Epithelial cell of prostate (primary cell): ENCODE measurements at regions not wholly inside any gene's neighbourhood (a gene's known extent, or its start where the extent isn't known, plus 50 kb on each side); places are given as distances from the start of the nearest gene placed in this dataset.
"Not testable (repeated sequence)": the region's sequence is repeated elsewhere in the genome, so short reads cannot be mapped to it uniquely, and the experiment has no call there.

ENCODE experiments used
- DNase-seq: peaks from one replicate; pipeline ENCODE4 v3.0.0-alpha.2; 2011; ENCODE audit warnings: low read depth, low spot score
- H3K27ac ChIP-seq: fragments of 450-650 bp; 2 replicates; pipeline ENCODE4 v1.5.1; 2017; ENCODE audit warnings: mild to moderate bottlenecking

DNA sequence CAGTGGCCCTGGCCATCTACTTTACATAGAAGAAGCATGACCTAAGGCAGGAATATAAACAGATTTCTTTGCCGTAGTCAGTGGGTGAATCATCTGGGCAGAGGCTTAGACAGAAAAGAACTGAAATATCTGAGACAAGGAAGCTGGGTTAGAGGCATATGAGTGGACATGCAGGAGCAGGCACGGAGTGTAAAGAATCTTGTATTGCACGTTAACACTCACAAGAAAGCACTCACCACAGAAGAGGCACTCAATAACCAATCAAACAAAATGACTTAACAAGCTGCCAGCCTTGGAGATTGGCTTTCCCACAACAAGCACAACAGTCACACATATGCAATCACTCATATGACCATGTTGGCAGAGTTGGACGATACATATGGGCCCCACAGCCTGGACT lies 364.9 kb downstream of the FOXD4L5 start:
- DNase-seq, result peak; percentile 83
- not testable (repeated sequence) for H3K27ac ChIP-seq

GRCh38 chr9:64888643-64889042 lies 396.4 kb downstream of the FOXD4L5 start:
- H3K27ac ChIP-seq, DNase-seq: not testable (repeated sequence)

DNA sequence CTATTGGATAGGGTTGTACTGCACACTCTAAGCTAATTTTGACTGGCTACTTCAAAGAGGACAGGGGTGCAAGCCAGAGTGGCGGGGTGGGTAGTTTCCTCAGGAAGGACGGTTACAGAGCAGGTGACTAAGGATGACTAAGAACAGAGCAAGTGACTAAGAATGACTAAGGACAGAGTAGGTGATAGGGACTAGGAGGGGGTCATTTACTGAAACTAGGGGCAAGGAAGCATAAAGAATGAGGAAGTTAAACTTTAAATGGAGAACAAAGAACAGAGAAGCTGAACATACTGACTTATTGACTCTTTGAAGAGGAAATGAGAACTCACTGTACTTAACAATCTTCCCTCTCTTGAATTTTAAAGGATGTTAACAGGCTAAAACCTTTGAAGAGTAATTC lies 414.4 kb downstream of the FOXD4L5 start:
- H3K27ac ChIP-seq, result not testable (repeated sequence)
- DNase-seq, result peak; percentile 41
